ENCODE measurements at regions not wholly inside any gene's neighbourhood (a gene's known extent, or its start where the extent isn't known, plus 50 kb on each side); places are given as distances from the start of the nearest gene placed in this dataset.

DNA sequence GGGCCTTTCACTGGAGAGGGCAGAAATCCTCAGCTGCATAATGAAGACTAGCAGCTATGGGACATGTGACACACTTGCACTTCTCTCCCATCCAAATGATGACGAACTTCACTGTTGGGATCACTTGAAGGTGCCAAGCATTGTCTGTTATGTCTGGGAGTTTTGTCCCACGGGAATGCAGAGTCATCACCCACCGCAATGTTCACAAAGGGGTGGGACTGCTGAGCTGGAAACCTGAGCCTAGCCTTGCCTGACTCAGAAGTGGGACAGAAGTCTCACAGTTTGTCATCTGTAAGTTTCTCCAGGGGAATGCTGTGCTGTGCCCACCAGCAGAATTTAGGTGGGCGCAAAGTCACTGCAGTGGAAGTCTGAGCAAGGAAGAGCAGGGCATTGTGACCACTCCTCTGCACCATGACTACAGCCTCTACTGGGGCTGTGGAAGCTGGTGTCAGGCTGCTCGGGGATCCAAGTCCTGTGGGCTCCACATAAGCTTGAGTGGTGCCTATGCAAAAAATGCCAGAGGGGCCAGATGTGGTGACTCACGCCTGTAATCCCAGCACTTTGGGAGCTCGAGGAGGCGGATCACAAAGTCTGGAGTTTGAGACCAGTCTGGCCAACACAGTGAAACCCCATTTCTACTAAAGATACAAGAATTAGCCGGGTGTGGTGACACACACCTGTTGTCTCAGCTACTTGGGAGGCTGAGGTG is 472.0 kb upstream of the CNTNAP2 start:
- no peak for FAIRE-seq

DNA sequence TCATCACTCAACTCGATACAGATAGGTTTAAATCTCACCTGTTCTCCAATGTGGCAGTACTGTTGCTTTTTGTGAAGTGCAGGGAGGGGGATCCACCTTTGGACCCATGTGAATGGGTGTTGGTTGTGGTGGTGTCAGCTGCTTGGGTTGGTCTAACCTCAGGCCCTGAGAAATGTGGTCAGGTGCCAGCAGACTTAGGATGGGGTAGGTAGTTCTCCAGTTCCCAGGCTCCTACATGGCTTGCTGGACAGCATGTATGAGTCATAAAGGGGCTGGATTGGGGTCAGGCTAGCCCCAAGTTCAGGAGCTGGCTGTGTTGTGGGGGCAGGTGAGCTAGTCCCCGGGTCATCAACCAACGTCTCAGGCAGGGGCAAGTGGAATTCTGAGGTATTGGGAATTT is 472.6 kb upstream of the CNTNAP2 start:
- no peak for FAIRE-seq

DNA sequence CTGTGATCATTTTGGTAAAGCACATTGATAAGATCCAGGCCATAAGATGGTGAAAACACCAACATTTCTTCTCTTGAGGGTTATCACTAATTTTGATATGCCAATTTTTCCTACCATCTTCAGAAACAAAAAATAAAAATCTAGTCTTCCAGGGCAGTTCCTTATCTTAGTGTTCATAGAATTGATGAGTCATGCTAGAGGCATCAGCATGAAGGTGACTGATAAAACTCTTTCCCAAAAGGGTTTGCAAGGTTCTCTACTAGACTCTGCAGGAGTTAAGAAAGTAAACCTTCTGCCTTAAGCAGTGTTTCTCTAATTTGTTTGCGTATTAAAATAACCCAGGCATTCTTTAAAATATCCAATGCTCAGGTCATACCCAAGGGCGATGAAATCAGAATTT is 483.1 kb upstream of the CNTNAP2 start:
- FAIRE-seq: no peak

DNA sequence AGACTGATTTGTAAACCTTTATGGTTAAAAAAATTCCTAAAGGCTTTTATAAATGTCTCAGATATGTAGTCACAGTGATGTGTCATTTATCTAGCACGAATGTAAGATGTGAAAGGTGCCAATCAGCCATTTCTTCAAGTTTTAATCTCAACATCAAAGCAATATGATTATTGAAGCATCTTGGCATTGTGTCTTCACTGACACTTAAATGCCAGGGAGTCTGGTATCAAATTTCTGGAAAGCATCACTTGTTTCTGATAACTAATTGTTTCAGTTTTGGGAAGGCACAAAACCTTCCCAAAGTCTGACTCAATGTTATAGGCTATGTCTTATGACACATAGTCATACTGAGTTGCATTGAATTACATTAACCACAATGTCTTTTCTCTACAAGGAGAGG is 492.0 kb upstream of the CNTNAP2 start:
- no peak for FAIRE-seq

DNA sequence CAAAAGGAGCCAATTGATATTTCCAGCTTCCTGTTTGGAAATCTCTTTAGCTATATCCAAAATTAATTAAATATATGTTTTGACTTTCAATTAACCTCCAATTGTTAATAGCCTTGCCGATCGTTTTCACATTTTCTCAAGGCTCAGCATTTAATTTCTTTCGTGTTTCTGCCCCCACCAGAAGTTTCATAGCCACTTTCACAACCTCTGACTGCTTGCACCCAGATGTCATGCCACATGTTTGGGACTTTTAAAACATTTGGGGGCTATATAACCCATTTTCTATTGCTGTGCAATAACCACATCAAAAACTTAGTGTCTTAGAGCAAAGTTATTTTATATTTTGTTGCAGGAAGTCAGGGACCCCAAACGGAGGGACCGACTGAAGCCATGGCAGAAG is 510.6 kb upstream of the CNTNAP2 start:
- no peak for FAIRE-seq

DNA sequence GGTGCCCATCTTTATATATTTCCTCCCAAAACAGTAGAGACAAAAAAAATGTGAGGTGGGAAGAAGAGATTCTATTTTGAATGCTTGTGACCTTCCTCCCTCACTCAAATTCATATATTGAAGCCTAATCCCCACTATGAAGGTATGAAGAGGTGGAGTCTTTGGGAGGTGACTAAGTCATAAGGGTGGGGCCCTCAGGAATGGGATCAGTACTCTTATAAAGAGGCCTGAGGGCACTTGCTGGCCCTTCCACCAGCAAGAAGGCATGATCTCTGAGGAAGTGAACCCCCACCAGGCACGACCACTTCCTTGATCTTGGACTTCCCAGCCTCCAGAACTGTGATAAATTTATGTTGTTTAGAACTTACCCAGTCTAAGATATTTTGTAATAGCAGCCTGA is 517.2 kb upstream of the CNTNAP2 start:
- FAIRE-seq: no peak

DNA sequence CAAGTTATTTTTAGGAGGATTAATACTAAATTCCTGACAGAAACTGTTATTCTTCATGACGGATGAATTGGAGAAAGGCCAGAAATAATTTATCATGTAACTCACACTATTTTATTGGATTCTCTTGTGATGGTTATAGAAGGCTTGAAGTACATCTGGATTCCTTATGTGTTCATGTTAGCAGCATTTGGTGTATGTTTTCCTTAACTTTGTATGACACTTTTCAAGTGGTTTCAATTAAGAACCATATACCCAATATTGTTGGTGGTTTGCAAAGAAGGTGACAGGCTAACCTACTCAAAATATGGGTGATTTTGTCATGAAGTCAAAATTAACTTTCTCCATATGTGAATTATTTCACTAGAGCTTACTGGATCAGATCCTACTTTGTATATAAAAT is 532.2 kb upstream of the CNTNAP2 start:
- no peak for FAIRE-seq

DNA sequence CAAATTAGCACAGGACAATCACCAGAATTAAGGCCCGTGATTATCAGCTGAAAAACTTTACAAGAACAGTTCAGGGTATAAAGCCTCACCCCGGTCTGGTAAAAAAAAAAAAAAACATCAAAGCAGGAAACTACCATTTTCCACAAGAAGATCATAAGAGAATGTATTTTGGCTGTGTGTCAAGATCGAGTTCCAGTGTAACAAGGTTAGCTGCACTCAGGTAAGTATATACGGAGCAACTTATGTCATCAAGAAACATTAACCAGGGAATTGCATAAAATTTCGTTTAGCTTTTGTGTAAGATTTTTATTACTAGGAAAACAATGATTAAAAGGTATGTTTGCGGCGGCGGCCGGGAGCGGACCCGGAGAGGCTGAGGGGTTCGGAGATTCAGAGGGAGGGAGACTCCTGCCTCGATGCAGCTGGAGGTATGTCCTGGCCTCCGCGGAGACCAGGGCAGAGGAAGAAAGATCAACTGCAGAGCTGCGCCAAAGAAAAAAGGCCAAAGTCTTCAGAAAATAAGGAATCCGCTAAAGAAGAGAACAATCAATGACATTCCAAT is 533.8 kb upstream of the CNTNAP2 start:
- no peak for FAIRE-seq

DNA sequence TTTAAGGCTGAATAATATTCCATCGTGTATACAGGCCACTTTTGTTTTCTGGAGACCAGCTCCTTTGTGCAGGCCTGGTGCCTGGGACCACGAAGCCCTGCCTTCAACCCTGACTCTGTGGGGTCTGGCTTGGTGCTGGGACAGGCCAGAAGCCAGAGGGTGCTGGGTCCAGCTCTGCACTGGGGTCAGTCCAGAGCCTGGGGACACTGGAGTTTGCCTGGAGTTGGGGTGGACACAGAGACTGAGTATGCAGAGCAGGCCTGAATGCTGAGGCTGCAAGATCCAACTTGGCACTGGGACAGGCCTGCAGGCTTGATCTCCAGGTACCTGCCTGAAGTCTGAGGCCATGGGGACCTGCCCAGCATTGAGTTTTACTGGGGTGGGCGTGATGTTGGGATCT is 558.8 kb upstream of the CNTNAP2 start:
- FAIRE-seq: no peak

DNA sequence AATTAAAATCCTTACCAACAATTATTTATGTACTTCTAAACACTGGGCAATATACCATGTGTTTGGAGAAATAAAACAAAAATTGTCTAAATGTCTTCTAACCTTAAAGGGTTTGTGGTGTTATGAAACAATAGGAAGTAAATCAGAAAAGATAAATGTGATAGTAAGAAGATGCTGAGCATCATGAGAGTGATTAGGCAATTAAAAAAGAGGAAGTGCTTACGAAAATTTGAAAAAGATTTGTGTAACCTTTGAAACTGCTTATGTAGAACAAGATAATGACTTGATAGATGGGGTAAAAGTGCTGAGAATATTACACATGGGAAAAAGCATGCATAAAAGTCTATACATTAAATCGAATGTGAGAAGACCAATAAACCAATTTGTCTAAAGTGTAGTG is 573.4 kb upstream of the CNTNAP2 start:
- FAIRE-seq: no peak

DNA sequence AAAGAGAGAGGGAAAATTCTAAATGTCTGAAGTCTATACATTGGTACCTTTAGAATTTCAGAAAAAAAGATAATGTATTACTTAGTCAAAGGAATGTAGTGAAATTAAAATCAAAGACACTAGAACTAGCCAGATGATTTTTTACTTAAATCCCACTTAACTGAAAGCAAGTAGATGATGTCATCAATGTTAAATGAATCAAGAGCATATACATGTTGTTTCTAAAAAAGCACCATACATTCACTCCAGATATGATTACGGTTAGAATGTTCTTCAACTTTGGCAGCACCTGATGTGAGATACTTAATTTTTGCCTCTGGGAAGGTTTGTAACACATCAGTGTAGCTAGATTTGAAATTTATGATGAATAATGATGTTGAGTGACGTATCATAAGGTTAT is 576.7 kb upstream of the CNTNAP2 start:
- no peak for FAIRE-seq

DNA sequence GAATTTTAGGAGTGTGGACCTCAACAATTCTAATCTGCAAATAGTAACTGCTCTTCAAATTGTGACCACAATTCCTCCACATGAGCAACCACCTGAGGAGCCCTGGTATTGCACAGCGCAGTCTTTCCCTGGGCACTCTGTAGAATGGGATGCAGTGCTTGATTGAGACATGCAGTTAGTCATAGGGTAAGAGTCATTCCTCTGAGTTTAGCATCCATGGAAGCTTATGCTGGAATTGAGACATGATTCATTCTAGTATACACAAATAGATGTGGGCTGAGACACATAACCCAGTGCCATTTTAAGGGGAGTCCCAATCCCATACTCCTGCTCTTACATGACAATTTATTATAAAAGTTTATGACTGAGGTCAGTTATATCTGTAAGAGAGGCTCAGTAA is 582.3 kb upstream of the CNTNAP2 start:
- FAIRE-seq: no peak

DNA sequence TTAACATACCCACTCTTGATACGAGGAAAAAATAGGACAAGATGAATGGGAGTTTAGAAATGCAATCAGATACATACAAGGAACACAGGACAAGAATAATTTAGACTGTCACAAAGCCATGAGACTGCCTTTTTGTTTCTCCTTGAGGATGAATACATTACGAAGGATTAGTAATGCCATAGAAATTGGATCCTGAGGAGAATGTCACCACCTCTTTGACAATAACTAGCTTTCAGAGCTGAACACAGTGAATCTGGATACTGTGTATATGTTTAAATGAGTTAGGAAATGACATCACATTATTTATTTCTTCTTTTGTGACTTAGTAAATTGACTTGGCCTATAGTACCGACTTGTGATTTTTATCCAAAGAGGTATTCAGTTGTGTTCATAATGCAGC is 596.3 kb upstream of the CNTNAP2 start:
- FAIRE-seq: no peak

DNA sequence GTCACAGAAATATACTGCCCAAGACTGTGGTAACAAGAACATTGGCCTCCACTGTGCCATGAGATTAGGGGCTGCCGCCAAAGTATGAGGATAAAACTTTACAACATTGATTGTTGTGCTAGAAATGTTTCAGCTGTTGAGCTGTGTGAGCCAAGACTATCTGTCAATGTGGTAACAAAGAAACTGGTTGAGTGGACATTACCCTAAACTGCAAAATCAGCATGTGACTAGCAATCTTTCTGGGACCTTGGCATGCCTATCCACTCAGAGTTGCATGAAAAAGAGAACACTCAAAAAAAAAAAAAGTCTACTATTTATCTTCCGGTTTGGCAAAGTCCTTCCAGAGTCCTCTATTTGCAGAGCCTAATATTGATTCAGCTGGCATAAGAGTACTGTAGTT is 605.6 kb upstream of the CNTNAP2 start:
- no peak for FAIRE-seq

DNA sequence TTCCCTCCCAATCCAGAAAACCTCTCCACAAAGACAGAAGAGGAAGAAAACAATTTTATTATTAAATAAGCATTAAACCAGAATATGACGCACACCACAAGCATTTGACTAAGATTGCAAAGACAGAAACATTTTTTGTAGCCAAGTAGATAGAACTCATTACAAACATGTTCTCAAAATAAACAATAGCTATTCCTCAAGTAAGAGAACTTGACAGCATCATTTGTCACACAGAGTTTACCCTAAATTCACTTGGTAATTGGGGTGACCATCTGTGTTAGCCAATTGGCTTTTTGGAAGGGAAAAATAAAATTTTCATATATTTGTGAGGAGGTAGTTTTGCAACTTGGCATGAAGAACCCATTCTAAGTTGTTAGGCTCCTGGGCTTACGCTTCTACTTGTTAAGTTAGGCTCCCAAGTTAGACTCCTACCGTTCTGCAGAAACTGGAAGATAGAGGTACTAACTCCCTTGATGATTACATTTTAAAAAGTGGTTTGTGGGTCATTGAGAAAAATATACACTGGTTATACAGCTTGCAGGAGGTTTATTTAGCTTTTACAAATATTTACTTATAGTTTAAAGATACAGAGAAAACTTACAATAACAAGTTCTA is 618.6 kb upstream of the CNTNAP2 start:
- no peak for FAIRE-seq

DNA sequence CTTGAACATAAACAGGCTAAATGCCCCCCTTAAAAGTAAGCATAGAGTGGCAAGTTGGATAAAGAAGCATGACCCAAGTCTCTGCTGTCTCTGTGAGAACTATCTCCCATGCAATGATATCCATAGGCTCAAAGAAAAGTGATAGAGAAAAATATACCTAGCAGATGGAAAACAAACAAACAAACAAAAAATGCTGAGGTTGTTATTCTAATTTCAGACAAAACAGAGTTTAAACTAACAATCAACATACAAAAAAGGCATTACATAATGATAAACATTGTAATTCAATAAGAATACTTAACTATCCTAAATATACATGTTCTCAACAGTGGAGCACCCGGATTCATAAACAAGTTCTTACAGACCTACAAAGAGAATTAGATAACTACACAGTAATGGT is 626.2 kb upstream of the CNTNAP2 start:
- FAIRE-seq: no peak

DNA sequence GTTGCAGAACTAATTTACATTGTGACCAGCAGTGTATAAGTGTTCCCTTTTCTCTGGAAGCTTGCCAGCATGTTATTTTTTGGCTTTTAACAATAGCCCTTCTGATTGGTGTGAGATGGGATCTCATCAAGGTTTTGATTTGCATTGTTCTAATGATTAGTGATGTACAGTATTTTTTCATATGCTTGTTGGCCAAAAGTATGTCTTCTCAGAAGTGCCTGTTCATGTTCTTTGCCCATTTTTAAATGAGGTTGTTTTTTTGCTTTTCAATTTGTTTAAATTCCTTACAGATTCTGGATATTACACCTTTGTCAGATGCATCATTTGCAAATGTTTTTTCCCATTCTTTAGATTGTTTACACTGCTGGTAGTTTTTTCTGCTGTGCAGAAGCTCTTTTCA is 627.0 kb upstream of the CNTNAP2 start:
- FAIRE-seq: no peak

DNA sequence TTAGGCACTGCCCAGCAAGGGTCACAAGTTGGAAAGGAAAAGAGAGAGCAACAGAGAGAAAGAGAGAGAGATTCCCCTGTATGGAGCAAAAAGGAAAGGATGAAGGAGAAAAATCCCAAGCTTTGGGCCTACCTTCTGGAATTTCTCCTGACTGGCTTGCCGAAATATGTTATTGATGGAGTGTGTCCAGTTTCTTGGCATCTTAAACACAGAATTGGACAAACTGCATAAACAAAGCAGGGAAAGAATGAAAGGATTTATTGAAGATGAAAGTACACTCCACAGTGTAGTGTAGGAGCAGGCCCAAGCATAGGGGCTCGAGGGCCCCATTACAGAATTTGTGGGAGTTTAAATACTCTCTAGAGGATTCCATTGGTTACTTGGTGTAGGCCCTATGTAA is 627.8 kb upstream of the CNTNAP2 start:
- FAIRE-seq: no peak

DNA sequence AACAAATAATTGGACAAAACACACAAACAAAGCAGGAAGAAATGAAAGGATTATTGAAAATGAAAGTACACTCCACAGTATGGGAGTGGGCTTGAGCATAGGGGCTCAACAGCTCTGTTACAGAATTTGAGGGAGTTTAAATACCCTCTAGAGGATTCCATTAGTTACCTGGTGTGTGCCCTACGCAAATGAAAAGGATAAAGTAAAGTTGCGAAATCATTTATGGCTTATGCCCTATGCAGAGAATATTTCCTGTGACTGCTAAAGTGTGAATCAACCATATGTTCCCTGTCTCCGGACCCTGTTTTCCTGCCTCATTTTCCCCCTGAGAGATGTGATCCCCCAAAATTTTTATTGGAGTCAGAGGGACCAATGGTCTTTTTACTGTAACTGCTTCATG is 634.6 kb upstream of the CNTNAP2 start:
- no peak for FAIRE-seq

DNA sequence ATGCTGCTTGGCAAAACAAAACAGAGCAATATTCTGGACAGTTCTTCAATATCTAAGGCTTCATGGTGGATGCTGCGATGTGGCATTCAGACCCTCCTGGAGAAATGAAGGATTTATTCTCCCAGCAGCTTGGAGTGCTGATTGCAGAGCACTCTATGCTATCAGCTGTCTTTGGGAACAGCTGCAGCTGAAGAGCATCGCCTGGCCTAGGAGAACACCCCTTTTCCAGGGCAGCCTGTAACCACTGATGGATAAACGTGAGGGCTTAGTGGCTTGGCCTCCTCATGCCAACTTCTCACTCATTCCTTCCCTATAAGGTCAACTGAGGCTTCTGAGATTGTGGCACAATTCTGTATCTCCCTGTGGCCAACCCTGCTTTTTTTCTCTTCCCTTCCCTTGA is 638.1 kb upstream of the CNTNAP2 start:
- FAIRE-seq: no peak

DNA sequence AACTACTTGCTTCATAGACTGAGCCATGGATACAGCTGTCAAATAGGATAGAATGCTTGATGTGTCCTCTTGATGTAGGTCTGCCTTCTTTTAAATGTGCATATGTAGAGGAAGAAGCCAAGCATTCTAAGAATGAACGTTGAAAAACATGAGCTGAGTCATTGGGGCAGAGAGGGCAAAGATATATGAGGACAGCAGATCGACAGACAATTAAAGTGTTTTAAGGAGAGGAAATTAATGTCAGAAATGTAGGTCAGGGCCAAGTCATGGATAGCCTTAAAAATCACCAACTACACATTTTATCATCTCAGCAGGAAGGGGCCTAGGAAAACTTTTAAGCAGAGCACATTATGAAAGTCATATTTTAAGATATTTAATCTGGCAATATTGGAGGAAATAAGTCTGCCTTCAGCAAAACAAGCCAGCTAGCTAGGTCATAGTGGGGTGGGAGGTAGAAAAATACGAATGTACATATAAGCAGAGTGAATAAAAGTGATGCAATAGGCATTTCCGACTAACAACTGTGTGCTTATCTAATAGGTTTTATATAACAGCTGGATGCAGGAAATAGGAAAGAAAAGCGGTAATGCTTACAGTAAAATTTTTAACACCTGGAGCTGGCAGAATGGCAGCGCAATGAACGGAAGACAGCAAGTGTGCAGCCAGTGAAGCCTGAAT is 638.3 kb upstream of the TPK1 start:
- no peak for FAIRE-seq

DNA sequence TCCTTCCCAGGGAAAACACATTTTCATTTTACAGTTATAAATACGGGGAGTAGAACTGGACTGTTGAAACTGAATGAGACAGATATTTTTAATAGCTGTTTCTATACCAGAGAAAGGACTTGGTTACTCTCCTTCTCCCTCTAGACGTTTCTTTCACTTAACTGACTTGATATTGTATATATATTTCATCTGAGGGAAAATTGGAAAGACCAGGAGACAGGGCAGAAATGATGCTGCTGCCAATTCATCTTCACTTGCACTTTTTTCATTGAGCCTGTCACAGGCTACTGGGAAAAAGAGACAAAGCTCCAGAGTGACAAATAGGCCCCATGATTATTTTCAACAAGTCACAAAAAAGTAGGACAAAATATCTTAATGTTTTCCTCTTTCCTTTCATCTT is 636.0 kb upstream of the TPK1 start:
- no peak for FAIRE-seq

DNA sequence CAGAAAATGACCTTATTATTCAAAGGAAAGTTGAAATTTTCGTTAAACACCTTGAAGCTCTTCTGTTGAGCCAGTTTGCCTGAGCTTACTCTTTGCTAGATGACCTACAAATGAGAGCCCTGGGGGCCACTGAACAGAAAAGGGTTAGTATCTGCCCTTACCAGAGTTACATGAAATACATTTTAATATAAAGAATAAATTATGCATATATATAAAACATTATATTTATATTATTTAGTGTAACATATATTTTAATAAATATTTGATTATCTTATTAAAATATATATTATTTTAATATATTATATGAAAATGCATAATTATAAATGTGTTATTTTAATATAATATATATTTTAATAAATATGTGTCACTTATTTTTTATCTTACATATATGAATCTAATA is 628.4 kb upstream of the TPK1 start:
- FAIRE-seq: peak; percentile 92

DNA sequence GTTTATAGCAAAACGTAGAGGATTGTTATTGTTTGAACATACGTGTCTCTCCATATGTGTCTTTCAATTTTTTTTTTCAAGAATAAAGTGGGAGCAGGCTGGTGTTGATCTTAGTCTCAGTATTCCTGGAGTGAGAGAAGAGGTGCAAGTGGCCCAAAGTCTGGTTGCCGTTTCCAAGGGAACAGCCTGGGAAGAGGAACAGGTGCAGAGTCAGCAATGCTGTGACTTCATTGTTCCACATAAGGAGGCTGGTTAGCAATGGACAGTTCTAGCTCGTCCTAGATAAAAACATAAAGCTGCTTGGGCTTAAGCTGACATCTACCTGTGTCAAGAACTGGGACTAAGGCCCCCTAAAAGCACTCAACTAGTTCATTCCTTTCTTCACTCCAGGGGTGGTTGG is 626.6 kb upstream of the TPK1 start:
- no peak for FAIRE-seq
